Kidney tubule cell (primary cell): ENCODE measurements at regions not wholly inside any gene's neighbourhood (a gene's known extent, or its start where the extent isn't known, plus 50 kb on each side); places are given as distances from the start of the nearest gene placed in this dataset.
A peak's percentile ranks its signal among the peaks of the same experiment; 100 is the strongest.

Experiments
- DNase-seq: peaks from one replicate; pipeline ENCODE4 v3.0.0-alpha.2; 2018; ENCODE audit warnings: low spot score

DNA sequence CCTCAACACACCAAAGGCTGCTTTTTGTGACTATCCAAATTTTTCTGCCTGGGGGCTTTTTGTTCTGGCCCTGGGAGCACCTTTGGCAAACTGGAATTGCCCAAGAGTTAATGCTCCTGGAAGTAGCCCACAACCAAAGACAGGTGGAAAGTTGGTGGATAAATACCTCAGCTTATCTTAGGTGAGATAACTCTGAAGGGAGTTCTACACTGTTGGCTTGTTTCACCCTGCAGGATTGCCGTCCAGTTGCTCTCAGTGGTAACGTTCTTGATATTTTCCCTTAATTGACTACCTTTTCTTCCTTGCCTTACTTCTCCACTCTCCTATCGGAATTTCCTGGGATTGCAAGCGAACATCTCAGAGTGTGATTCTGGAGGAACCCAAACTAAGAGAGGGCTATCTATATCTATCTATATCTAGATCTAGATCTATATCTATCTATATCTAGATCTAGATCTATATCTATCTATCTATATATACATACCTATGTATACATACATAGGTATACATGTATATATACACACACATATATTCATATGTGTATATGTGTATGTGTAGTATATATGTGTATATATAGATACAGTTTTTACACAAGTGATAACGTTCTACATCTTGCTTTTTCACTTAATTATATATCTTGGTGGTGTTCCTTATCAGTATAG is 82.6 kb upstream of the DHX15 start:
- DNase-seq: no peak

DNA sequence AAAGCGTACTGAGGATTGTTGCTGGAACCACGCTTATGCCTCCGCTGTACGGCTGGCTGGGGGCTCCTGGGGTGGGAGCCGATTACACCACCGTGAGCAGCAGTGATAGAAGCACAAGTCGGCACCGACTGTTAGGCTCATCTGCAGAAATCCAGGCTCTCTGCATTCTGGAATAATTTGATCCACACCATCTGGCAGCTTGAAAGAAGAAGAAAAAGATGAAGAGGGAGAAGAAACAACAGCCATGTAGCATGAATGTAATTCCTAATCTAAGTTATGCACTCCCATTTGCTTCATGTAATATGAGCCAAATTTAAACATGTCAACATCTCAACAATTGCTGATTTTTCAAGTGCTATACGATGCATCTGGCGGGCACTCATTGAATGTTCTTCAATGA is 84.6 kb upstream of the DHX15 start:
- no peak for DNase-seq

DNA sequence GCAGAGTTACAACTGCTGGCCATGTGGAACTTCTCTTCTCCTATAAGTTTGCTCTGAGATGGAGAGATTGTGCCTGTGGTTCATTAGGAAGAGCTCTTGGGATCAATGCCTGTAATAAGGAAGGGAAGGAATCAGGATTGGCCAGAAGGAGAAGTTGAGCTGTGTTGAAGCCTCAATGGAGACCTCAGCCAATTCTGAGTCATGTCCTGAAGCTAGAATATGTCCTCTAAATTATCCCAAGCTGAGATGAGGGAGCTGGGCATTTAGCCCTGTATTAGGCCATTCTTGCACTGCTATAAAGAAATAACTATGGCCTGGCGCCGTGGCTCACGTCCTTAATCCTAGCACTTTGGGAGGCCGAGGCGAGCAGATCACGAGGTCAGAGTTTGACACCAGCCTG is 85.4 kb upstream of the DHX15 start:
- no peak for DNase-seq

DNA sequence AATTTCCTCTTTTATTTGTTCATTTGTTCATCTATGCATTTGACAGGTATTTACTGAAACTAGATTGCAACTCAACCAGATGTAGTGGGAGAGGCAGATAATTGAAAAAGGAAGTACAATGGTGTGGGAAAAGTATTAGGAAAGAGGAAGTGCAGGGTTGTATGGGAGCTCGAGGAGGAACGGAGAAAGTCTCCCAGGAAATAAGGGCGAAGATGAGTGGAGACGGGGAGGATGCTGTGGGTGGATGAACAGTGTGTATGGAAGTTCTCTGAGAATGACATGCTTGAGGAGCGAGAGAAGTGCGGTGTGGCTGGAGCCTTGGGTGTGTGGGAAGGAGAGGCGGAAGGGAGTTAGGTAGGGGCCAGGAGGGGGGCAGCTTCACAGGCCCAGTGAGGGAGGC is 87.5 kb upstream of the DHX15 start:
- DNase-seq: no peak

DNA sequence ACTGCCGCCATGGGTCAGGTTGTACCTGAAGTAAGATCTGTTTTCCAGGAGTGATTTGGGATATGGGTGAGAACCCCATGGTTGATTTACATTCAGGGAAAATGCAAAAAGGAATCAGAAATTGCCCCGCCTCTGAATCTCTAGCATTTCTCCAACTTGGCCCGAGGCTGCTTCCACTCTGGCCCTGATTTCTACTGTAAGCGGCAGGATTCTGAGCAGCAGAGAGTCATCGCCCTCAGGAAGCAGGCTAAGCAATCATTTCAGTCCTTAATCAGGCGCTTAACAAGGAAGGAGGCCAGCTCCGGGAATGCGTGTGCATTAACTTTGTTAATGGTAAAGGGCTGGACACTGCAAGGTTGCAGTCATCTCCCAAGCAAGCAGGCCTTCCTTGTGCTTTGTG is 88.5 kb upstream of the DHX15 start:
- DNase-seq: no peak

DNA sequence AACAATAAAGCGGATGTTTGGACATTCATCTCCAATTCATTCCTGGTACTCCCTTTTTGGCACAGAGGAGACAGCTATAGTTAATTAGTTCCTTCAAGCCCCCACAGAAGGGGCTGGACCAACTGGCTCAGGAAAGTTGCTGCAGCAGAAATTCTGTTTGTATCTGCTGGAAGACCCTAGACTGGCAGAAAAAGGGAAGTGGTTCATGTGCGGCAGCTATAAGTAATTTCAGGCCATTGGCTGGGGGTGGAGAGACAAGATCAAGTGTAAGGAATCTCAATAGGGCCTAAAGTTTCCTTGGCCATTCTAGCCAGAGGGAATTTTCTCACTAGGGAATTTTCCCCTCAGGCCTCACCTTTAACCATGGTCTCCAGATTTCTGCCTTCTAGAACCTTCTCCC is 89.9 kb upstream of the DHX15 start:
- DNase-seq: no peak

DNA sequence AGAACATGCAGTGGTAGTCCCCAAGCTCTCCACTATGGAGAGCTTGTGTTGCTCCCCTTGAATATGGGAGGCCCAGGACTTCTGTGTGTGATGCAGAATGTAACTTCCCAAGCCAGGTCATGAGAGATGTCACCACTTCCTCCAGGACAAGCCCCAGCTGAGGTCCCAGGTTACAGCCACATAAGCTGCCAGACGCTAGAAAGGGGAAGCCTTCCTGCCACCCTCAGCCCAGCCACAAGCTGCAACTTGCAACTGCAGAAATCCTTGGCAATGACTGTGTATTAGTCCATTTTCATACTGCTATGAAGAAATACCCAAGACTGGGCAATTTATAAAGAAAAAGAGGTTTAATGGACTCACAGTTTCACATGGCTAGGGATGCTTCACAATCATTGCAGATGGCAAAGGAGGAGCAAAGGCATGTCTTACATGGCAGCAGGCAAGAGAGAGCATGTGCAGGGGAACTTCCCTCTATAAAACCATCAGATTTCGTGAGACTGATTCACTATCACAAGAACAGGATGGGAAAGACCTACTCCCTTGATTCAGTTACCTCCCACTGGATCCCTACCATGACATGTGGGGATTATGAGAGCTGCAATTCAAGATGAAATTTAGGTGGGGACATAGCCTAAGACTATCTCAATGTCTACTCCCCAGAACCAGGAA is 91.5 kb upstream of the DHX15 start:
- no peak for DNase-seq

DNA sequence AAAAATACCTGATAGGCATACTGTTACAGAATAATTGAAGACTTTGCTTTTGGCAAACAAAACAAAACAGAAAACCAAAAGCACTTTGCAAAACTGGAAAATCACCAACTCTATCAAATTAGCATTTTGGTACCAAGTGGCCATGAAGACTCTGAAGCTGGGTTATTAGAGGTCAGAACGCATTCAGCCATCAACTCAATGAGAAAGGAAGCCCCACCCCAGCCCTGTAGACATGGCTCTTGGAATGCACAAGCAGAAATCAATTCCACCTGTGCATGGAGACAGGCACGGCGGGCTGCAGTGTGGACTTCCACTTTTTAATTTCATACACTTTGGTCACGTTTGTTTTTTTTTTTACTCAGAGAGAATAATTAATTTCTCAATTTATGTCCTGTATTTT is 93.6 kb upstream of the DHX15 start:
- DNase-seq: no peak

DNA sequence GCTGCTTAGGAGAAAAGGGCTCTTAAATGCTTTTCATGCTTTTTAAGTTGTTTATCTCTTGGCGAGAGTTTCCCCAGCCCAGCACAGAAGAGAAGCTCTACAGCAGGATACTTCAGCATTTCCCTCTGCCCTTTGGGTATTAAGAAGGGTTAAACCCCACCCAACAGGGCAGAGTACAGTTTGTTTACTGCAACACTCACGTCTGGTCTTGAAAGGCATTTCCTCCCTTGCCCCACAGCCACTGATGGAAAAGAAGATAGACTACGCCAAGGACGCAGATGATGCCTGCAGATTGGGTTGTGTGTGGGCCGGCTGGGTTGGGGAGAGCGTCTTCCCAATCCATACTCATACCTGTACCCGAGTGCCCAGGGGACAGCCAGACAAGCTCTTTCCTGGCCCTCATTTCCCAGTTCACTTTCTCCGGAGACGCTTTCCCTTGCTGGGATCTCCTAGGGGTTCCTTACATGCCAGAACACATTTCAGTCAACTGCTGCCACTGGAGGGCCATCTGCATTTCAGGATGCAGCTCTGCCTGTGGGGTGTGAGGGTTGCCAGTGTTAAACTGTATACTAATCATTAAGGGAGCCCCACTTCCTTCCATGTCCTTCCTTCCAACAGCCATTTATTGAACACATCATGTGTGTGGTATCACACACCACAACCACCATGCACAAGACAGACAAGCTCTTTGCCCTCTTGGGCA is 96.5 kb upstream of the DHX15 start:
- DNase-seq: no peak

DNA sequence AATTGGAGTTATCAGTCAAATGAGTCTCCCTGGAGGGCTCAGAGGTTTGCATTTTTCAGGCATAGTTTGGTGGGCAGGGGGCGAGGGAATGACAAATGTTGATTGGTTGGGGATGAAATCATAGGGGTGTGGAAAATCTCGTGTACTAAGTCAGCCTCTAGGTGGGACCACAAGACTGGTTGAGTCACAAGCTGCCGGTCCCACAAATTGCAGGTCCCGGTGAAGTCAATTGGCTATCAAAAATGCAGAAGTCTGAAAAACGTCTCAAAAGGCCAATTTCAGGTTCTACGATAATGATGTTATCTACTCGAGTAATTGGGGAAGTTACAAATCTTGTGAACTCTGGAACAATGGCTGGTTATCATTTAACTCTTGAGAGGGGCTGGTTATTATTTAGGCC is 98.8 kb upstream of the DHX15 start:
- no peak for DNase-seq

DNA sequence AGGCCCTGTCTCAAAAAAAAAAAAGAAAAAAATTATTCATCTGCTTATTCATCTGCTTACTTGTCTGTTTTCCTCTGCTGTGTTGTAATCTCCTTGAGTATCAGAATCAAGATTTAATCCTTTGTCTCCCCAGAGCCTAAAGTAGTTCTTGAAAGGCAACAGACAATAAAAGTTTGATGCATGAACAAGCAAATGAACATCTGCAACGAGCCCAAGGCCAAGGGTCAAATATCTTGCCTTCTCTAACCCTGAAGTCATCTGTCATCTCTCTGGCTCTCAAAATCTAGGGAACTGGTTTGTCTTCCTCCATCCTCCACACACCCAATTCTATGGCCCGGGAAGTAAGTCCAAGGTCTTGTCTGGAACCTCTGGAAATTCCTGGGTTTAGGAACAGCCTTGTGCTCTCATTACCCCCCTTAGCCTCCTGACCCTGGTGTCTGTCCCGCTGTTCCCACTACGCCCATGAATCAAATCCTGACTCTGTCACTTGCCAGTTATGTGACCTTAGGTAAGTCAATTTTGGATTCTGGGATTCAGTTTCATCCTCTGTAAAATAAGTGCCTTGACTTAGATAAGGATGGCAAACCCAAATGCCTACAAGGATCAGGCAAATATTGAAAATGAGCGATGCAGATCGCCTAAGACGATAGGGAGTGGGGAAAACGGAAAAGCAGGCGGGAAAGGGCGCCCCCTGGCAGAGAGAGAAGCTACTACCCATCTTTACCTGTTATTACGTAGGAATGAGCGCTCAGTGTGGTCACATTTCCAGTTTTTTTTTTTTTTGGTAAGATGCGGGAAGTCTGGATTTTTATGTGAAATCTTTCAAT is 102.7 kb upstream of the DHX15 start:
- peak; percentile 22 for DNase-seq

DNA sequence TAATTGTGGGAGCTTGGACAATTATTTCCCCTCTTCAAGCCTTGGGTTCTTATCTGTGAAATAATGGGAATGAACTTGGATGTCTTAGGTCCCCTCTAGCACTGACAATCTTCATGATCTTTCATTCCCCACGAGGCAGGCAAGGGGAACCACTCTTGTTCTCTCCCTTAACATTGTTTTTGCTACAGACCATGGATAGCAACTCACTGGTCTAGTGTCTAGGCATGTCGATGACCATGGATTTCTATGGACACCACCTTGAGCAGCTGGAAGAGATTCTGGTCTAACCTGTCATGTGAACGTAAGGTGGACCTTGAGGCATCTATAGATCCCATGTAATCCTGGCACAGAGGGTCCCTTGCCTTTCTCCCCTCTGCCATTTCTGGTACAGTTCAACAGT is 104.1 kb upstream of the DHX15 start:
- DNase-seq: no peak

DNA sequence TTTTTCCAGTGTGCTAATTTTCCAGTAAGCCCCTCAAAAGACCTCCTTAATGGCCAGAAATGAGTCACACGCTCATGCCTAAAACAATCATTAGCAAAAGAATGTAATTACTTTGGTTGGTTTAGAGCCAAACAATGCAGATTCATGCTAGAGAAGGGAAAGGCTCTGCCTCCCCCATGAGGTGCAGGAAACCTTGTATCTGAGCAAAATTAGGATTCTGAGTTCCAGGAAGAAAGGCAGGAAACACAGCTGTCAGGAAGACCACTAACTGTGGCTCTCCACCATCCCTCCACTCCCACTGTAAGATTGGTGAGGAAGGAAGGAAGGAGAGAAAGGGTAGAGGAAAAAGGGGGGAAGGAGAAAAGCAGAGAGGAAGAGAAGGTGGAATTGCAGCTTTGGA is 104.9 kb upstream of the DHX15 start:
- no peak for DNase-seq

DNA sequence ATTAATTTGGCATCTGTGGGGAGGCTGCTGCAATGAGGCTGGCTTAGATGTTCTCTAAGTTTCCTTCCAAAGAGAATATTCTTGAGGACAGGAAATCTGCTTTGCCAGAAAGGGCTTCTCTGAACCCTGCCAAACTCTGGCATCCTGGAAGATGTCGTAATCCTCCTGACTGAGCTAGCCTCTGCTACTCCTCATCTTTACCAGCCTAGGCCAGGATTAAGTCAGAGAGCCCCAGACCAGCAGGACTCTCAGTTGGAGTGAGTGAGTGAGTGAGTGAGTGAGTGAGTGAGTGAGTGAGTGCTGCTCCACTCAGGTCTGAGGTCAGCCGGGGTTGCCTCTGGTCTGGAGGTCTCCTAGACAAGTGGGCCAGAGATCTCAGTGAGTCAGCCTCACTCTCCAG is 104.9 kb upstream of the SOD3 start:
- no peak for DNase-seq

DNA sequence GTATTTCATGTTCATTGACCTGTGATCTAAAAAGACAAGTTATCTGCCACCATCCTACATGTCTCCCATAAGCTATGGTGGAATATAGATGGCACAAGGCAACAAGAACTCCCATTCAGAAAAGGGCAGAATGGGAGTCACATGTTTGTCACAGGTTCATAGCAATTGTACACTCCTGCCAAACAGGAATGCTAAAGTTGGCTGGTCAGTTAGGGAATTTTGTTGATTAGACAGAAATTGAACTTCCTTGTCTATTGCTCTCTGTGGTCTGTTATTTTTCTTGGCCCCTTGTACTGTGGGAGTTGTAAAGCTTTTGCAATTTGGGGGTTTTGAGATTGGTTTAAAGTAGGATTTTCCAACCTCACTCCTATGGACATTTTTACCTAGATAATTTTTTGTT is 101.7 kb upstream of the SOD3 start:
- DNase-seq: no peak

DNA sequence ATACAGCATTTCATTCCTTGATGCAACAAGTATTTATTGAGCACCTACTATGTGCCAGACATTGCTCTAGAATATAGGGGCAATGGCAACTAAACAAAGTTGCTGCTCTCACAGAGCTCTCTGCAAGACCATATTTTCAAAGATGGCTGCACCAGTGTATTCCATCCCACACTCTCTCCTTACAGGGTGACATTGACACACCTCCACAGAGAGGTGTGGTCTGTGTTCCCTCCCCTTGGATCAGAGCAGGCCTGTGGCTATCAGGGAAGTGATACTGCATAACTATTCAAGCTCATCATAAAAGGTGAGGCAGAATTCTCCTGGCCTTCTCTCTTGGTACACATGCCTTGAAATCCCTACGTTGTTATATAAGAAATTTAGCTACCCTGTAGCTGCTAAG is 95.3 kb upstream of the SOD3 start:
- DNase-seq: no peak

DNA sequence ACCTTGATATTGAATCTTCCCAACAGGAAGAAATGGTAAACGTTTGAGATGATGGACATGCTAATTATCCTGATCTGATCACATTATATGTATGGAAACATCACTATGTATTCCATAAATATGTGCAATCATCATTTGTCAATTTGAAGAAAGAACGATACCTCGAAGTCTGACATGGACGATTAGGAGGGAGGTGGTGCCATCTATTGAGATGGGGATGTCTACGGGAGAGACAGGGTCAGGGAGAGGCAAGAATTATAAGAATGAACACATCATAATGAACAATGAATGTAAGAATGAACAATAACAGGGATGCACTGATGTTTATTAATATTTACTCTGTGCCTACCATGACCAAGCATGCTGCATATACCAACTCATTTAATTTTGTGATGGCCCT is 93.7 kb upstream of the SOD3 start:
- no peak for DNase-seq

DNA sequence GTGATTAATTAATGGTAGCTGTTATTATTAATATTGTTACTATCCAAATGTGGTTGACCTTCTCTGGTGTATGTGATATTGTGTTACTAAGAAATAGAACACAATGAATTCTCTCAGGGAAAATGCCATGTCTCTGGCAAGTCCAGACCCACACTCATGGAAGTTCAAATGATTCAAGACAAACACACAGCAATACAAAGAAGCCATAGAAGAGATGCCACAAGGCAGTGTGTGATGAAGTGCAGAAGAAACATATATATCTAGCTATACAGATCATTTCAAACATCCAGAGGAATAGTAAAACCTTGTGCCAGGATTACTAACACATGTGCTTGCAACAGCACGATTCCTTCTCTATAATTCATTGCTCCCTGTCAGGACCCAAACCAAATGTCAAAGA is 93.1 kb upstream of the SOD3 start:
- DNase-seq: no peak

DNA sequence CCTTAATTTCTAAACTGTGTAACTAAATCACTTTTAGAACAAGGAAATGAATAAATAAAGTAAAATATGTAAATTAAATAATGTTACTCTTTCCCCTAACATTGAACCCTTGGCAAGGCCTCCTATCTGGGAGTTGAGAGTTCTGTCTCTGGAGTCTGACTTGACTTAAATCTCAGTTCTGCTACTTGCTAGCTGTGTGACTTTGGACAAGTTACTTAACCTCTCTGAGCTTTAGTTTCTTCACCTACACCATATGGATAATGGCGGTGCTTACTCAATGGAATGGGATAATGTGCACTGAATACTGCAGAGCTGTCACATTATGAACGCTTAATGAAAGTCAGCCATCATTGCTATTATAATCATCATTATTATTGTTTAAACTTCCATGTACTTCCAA is 92.1 kb upstream of the SOD3 start:
- DNase-seq: no peak

DNA sequence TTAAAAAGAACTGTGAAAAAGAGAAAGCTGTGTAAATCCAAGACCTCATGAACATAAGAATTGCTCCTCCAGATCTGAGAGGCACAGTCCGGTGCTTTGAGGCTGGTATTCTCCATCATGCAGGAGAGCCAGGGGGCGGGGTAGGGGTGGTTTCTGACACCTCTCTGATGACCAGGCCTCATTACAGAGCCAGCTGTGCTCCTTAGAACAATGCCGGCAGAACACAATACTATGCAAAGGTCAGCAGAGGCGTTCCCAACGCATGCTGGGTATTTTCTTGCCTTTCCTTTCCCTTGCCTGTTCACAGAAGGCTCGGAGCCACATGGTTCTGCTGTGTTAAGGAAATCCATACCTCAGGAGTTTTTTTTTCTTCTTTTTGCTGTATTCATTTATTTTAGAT is 91.2 kb upstream of the SOD3 start:
- no peak for DNase-seq

DNA sequence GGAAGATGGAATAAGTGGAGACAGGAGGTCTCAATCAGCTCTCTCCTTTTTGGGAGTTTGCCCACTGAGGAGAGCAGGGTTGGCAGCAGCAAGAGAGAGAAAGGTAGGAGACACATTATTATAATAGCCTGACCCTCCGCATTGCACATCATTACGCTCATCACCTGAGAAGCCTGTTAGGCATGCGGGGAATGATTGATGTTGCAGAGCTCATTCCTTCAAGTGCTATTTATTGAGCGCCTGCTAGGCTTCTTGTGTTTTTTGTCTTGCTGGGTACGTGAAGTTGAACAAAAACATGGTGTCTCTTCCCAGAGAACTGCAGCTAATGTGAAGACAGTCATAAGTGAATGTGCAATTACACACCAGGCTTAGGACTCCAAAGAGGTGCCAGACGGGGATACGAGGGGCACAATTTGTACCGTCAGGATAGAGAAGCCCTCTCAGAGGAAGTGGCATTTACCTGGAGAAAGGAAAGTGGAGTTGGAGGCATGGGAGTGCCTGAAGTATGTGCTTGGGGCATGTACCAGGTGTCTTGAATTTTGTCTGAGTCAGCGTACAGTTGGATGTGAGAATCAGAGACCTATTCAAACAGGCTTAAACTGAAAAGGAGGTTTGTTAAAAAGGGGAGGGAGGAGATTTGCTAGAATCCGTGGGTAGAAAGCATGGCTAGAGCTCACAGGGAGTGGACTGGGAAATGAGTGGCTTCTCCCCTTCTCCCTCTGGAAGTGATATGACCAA is 90.2 kb upstream of the SOD3 start:
- DNase-seq: no peak

DNA sequence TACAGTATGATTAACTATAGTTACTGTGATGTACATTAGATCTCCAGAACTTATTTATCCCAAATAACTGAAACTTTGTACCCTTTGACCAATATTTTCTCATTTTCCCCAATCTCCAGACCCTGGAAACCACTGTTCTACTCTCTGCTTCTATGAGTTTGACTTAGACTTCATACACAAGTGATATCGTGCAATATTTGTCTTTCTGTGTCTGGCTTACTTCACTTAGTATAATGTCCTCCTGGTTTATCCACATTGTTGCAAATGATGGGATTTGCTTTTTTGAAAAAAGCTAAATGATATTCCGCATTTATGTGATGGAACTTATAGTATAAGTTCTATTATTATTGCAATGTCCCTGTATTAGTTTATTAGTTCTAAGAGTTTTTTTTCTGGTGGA is 81.8 kb upstream of the SOD3 start:
- DNase-seq: no peak
